HG03060 (cell line): ENCODE measurements at regions not wholly inside any gene's neighbourhood (a gene's known extent, or its start where the extent isn't known, plus 50 kb on each side); places are given as distances from the start of the nearest gene placed in this dataset.
A peak's percentile ranks its signal among the peaks of the same experiment; 100 is the strongest.
"Not testable (repeated sequence)": the region's sequence is repeated elsewhere in the genome, so short reads cannot be mapped to it uniquely, and the experiment has no call there.

Source experiments
- ATAC-seq: cut with Tn5 transposase; IDR thresholded peaks from one replicate; pipeline ENCODE4 v1.9.1; 2021; ENCODE audit warnings: low read depth, moderate number of reproducible peaks; ENCODE audit not compliant: unreplicated experiment

DNA sequence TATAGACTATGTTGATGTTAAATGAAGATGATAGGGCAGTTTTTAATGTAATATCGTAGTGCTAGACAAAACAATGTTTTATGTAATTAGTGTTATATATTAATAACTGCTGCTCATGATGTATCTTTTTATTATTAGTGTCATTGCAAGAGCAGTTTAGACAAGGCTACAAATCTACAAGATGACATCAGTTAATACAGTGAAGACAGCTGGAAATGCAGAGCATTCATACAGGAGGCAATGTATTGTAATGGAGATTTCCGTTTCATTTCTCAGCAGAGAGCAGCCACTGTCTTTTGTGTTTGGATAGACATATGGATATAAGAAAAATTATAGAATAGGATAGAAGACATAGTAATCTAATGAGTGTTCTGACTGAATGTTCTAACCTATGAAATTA is 178.0 kb downstream of the FOXG1 start:
- no peak for ATAC-seq

DNA sequence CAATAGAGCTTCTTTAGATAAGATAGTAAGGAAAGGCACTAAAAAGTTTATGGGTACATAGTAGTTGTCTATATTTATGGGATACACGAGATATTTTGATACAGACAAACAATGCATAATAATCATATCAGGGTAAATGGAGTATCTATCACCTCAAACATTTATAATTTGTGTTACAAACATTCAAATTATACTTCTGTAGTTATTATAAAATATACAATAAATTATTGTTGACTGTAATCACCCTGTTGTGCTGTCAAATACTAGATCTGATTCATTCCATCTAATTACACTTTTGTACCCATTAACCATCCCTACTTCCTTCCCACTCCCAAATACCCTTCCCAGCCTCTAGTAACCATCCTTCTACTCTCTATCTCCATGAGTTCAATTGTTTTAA is 179.7 kb downstream of the FOXG1 start:
- no peak for ATAC-seq

DNA sequence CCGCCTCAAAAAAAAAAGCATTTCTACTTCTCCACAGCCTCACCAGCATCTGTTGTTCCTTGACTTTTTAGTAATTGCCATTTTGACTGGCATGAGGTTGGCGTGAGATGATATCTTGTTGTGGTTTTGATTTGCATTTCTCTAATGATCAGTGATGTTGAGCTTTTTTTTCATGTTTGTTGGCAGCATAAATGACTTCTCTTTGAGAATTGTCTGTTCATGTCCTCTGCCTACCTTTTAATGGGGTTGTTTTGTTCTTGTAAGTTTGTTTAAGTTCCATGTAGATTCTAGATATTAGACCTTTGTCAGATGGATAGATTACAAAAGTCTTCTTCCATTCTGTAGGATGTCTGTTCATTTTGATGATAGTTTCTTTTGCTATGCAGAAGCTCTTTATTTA is 182.9 kb downstream of the FOXG1 start:
- no peak for ATAC-seq

DNA sequence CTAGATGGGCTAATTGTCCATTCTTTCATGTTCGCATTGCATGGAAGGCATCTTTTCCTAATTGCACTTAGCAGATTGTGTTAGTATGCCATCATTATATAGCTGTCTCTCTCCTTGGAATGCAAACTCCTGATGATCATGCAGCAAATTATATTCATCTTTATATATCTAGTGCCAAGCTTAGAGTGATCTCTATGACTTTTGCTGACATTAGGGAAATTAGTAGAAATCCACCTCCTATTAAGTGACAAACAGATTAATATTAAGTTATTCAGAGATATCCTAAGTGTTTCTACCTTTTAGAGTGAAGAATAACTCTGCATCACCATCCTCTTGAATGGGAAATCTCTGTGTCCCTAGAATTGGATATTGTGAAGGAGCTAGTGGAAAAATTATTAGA is 185.6 kb downstream of the FOXG1 start:
- no peak for ATAC-seq

DNA sequence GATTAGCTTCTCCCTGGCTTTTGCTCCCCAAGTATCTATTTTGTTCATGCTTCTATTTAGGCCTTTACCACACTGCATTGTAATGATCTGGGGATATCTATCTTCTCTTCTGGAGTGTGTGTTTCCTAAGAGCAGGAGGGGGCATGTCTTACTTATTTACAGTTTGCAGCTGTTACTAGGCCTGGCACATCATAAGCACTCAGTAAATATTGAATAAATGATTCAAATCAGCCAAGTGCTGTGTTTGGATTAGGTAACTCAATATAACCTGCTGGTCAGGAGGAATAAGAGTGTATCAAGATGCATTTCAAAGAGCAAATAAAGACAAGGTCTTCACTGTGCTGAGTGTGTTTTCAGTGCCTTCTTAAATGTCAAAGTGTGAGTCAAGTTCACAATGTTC is 186.1 kb downstream of the FOXG1 start:
- no peak for ATAC-seq

DNA sequence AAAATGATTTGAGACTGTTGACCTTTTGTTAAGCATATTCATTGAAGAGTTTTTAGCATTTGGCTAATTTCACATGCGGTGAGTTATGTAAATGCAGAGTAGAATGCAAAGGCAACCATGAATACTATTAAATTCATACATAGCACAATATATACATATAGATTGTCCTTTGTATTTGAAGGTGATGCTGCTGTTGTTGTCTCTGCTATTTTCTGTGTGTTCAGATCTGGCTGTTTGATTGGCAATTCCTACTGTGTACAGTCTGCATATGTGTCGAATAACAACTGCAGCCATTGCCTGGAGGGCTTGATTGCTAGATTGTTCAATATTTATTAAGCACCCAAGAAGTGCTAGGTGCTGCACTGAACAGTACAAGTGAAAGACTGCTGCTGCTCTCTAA is 187.4 kb downstream of the FOXG1 start:
- ATAC-seq, result no peak

DNA sequence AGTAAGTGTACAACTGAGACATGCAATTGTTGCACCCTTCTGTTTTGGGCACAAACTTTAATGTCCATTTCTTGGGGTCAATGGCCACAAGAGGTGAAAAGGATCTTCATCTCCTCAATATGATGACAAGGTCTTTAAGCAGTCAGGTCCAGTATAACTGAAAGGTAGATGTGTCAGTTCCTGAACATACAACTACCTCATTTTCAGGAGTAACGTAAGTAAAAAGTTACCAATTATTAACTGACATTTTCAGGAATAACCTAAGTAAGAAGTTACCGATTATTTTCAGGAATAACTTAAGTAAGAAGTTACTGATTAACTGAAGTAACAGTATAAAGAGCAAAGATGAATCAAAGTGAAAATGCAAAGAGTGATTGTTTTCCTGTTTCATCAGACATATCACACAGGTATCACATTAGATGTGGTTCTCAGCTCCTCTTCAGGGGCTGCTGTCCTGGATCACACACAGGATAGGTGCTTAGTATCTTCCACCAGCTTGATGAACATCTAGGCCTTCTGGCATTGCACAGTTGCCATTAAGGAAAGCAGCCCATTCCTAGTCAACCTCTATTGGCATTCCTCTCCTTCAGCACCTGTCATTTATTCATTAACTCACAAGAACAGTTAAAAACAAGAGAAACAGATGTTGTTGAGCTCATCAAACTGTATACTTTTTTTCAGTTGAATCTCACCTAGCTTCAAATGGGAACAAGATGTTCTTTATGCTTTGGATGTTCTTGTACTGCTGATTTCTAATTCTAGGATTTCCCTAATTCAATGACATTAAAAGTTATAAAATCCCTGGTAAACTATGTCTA is 200.0 kb downstream of the FOXG1 start:
- peak; percentile 74 for ATAC-seq

DNA sequence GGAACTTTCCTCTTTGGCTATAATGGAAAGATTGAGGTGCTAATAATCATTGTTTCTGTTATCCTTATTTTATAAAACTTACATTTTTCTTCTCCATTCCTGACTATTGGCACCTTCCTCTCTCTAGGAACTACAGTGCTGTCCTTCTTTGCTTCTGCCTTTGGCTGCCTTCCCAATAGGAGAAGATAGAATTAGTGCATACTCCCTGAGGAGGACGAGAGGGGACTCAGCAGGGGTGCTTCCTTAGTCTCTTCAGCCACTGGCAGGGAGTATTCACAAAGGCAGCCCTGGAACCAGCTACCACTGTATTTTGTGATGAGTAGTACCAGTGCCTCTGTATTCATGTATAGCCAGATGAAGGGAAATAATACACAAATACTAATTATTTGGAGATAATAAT is 208.5 kb downstream of the FOXG1 start:
- no peak for ATAC-seq

DNA sequence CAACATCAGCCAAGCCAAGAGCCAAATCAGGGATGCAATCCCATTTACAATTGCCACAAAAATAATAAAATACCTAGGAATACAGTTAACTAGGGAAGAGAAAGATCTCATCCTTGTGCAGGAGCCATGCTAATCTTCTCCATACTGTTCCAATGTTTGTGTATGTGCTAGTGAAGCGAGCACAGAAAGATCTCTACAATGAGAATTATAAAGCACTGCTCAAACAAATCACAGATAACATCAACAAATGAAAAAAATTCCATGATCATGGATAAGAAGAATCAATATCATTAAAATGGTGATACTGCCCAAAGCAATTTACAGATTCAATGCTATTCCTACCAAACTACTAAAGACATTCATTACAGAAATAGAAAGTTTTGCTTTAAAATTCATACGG is 215.6 kb downstream of the FOXG1 start:
- no peak for ATAC-seq

DNA sequence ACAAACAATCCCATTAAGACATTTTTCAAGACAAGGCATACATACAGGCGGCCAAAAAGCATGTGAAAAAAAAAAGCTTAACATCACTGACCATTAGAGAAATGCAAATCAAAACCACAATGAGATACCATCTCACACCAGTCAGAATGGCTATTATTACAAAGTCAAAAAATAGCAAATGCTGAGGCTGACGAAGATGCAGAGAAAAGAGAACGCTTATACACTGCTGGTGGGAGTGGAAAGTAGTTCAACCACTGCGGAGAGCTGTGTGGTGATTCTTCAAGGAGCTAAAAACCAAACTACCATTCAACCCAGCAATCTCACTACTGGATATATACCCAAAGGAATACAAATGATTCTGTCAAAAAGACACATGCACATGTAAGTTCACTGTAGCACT is 216.7 kb downstream of the FOXG1 start:
- no peak for ATAC-seq

DNA sequence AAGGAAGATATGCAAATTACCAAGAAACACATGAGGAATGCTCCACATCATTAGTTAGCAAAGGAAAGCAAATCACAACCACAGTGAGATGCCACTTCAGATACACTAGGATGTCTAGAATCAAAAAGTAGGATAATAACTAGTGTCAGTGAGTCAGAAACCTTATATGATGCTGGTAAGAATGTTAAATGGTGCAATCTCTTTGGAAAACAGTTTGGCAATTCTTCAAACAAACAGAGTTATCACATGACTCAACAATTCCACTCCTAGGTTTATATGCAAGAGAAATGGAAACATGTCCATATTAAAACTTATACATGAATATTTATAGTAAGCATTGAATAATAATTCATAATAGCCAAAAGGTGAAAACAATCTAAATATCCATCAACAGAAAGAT is 220.9 kb downstream of the FOXG1 start:
- ATAC-seq, result no peak

DNA sequence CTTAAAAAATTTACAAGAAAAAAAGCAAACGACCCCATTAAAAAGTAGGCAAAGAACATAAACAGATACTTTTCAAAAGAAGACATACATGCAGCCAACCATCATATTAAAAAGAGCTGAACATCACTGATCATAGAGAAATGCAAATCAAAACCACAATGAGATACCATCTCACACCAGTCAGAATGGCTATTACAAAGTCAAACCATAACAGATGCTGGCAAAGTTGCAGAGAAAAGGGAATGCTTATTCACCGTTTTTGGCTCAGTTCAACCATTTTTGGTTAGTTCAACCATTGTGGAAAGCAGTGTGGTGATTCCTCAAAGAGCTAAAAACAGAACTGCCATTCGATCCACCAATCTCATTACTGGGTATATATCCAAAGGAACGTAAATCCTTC is 230.6 kb downstream of the FOXG1 start:
- not testable (repeated sequence) for ATAC-seq

DNA sequence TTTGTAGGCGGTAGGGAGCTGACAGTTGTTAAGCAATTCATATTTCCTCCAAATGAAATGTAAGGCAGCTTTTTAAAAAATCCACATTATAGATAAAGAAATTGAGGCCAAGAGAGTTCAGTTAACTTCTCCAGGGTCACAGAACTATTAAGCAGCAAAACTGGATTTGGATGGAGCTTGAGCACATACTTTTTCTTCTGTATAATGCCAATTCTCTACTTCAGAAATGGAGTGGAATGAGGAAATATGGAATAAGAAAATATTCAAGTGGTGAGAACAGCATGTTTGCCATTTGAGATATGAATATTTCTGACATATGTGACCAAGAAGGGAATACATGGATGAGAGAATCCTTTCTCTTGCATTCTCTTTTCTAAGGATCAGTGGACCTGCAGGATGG is 233.1 kb downstream of the FOXG1 start:
- ATAC-seq, result no peak

DNA sequence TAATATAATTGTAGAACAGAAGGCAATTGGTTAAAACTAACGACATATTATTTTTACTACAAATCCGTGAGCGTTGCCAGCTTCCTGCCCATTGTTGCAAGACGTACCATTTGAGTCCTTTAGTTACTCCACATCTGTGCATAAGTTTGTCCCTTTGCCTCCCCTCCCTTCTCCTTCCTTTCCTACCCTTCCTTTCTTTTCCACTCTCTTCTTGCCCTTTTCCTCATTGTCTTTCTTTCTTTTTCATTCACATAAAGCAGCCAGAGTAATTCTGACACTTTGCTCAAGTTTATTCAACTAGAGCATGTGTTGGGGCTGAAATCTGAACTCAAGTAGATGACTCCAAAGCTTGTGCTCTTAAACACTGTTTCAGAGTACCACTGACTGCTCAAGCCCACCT is 239.1 kb downstream of the FOXG1 start:
- ATAC-seq, result no peak

DNA sequence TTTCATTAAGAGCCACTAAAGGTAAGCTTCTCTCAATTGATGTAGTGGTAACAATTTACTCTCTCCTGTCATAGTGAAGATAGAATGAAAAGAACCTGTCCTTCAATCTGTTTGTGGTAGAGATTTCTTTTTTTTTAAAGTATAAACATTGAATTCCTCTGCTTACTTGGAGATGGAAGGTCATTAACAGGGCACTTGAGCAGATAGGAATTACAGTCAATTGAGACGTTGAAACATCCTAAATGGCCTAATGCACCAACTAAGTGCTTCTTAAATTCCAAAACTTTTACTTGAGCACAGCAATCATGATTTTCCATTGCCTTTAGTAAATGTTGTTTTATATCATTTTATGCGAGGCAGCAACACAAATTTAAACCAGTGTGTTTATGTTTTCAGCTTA is 241.4 kb downstream of the FOXG1 start:
- ATAC-seq, result no peak

DNA sequence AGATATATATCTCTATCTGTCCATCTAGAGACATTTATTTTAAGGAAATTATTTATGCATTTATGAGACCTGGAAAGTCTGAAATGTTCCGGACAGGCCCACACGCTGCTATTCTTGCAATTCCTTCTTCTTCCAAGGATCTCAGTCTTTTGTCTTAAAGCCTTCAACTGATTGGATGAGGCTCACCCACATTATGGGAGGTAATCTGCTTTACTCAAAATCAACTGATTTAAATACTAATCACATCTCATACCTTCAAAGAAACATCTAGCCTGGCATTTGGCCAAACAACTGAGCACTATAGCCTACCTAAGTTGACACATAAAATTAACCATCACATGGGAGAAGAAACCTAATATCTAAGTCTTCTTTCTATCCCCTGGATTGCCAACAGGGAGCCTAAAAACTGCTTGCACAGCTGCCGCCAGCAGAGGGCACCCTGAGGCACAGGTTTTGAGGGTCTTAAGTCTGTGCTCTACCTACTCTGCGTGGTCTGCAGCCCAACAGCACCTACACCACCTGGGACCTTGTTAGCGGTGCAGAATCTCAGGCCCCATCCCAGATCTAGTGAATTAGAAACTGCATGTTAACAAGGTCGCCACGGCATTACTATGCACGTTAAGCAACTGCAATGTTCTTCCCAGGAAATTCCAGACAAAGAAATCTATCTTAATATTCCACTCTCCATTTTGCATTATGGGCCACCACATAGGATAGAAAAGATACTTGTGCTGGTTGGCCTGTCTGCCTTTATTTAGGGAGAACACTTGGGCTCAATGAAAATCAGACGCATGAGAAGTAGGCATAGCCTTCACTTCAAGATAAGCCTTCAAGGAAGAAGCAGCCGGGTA is 249.7 kb downstream of the FOXG1 start:
- ATAC-seq, result no peak

DNA sequence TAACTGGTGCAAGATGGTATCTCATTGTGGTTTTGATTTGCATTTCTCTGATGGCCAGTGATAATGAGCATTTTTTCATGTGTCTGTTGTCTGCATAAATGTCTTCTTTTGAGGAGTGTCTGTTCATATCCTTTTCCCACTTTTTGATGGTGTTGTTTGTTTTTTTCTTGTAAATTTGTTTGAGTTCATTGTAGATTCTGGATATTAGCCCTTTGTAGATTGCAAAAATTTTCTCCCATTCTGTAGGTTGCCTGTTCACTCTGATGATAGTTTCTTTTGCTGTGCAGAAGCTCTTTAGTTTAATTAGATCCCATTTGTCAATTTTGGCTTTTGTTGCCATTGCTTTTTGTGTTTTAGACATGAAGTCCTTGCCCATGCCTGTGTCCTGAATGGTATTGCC is 256.9 kb downstream of the FOXG1 start:
- not testable (repeated sequence) for ATAC-seq

DNA sequence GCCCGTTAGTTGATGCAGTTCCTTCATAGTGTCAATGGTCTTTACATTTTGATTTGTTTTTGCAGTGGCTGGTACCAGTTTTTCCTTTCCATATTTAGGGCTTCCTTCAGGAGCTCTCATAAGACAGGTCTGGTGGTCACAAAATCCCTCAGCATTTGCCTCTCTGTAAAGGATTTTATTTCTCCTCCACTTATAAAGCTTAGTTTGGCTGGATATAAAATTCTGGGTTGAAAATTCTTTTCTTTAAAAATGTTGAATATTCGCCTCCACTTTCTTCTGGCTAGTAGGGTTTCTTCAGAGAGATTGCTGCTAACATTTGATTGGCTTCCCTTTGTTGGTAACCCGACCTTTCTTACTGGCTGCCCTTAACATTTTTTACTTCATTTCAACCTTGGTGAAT is 260.9 kb downstream of the FOXG1 start:
- ATAC-seq, result not testable (repeated sequence)

DNA sequence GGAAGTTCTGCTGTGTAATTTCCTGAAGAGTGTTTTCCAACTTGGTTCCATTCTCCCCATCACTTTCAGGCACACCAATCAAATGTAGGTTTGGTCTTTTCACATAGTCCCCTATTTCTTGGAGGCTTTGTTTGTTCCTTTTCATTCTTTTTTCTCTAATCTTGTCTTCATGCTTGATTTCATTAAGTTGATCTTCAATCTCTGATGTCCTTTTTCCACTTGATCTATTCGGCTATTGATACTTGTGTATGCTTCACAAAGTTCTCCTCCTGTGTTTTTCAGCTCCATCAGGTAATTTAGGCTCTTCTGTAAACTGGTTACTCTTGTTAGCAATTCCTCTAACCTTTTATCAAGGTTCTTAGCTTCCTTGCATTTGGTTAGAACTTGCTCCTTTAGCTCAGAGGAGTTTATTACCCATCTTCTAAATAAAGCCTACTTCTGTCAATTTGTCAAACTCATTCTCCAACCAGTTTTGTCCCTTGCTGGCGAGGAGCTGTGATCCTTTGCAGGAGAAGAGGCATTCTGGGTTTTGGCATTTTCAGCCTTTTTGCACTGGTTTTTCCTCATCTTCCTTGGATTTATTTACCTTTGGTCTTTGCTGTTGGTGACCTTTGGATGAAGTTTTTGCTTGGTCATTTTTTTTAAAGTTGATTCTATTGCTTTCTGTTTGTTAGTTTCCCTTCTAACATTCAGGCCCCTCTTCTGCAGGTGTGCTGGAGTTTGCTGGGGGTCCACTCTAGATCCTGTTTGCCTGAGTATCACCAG is 261.5 kb downstream of the FOXG1 start:
- ATAC-seq, result not testable (repeated sequence)

DNA sequence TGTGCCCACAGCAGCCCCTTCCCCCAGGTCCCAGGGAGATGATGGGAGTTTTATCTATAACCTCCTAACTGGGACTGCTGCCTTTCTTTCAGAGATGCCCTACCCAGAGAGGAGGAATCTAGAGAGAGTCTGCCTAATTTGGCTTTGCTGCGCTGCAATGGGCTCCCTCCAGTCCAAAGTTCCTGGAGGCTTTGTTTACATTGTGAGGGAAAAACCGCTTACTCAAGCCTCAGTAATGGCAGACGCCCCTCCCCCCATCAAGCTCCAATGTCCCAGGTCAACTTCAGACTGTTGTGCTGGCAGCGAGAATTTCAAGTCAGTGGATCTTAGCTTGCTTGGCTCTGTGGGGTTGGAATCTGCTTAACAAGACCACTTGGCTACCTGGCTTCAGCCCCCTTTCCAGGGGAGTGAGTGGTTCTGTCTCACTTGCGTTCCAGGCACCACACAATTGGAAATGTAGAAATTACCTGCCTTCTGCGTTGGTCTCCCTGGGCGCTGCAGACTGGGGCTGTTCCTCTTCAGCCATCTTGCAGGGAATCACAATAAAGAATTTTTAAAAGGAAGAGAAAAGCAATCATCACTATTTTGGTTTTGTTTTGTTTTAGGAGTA is 262.5 kb downstream of the FOXG1 start:
- no peak for ATAC-seq

DNA sequence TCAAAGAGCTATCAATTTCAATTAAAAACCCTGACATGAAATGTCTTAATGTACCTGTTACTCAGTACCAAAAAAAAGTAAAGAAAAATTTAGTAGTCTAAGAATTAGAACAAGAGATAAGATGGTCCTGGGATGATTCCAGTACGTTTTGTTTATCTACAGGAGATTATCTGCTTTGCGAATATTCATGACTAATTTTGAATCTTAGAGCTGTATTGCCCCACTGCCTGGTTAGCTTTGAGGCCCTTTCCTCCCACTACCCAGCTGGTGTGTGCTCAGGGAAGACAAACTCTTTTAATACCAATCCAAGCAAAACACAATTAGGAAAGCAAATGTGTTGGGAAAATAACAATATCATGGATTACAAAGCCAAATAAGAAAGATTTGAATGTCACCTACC is 263.5 kb downstream of the FOXG1 start:
- ATAC-seq, result no peak
